Neural cell (in vitro differentiated cells): ENCODE measurements at regions not wholly inside any gene's neighbourhood (a gene's known extent, or its start where the extent isn't known, plus 50 kb on each side); places are given as distances from the start of the nearest gene placed in this dataset.

Experiments used
- CTCF ChIP-seq: fragments of 450-650 bp; IDR thresholded peaks from 2 replicates; pipeline ENCODE4 v1.5.1; 2014; ENCODE audit warnings: antibody characterized with exemption, mild to moderate bottlenecking, moderate library complexity; ENCODE audit not compliant: poor library complexity, severe bottlenecking
- EP300 ChIP-seq: fragments of 450-650 bp; conservative IDR thresholded peaks from 2 replicates; pipeline ENCODE4 v1.6.1; 2014; ENCODE audit warnings: antibody characterized with exemption, mild to moderate bottlenecking, moderate library complexity; ENCODE audit not compliant: poor library complexity, severe bottlenecking
- EZH2 ChIP-seq: fragments of 200-600, 300-800 bp; shearing (Covaris generic), sonication (generic); IDR thresholded peaks from 2 replicates; pipeline ENCODE4 v1.6.1; 2014; ENCODE audit warnings: antibody characterized with exemption, low read length, borderline replicate concordance, mild to moderate bottlenecking; ENCODE audit not compliant: insufficient read depth, poor library complexity, severe bottlenecking
- MXI1 ChIP-seq: fragments of 450-650 bp; conservative IDR thresholded peaks from 2 replicates; pipeline ENCODE4 v1.6.1; 2014; ENCODE audit warnings: antibody characterized with exemption, mild to moderate bottlenecking; ENCODE audit not compliant: poor library complexity, severe bottlenecking
- POLR2AphosphoS5 ChIP-seq: IDR thresholded peaks from 2 replicates; pipeline ENCODE4 v1.6.1; 2012
- RAD21 ChIP-seq: fragments of 450-650 bp; conservative IDR thresholded peaks from 2 replicates; pipeline ENCODE4 v1.6.1; 2014; ENCODE audit warnings: antibody characterized with exemption, mild to moderate bottlenecking, moderate library complexity
- REST ChIP-seq: IDR thresholded peaks from 2 replicates; pipeline ENCODE4 v1.6.1; 2012; ENCODE audit warnings: borderline replicate concordance
- SMC3 ChIP-seq: fragments of 450-650 bp; conservative IDR thresholded peaks from 2 replicates; pipeline ENCODE4 v1.6.1; 2014; ENCODE audit warnings: antibody characterized with exemption, mild to moderate bottlenecking, moderate library complexity; ENCODE audit not compliant: poor library complexity
- TAF1 ChIP-seq: IDR thresholded peaks from 2 replicates; pipeline ENCODE4 v1.6.1; 2012; ENCODE audit warnings: low read depth

GRCh38 chr13:103556681-103557080, 490.5 kb upstream of the SLC10A2 start:
- TF ChIP-seq POLR2AphosphoS5 = no peak
- TF ChIP-seq CTCF = no peak
- no peak for TF ChIP-seq RAD21
- TF ChIP-seq EP300 = no peak
- no peak for TF ChIP-seq SMC3
- TF ChIP-seq REST = no peak
- no peak for TF ChIP-seq EZH2
- TF ChIP-seq MXI1 = no peak
- TF ChIP-seq TAF1 = no peak
